ENCODE measurements at regions not wholly inside any gene's neighbourhood (a gene's known extent, or its start where the extent isn't known, plus 50 kb on each side); places are given as distances from the start of the nearest gene placed in this dataset.

DNA sequence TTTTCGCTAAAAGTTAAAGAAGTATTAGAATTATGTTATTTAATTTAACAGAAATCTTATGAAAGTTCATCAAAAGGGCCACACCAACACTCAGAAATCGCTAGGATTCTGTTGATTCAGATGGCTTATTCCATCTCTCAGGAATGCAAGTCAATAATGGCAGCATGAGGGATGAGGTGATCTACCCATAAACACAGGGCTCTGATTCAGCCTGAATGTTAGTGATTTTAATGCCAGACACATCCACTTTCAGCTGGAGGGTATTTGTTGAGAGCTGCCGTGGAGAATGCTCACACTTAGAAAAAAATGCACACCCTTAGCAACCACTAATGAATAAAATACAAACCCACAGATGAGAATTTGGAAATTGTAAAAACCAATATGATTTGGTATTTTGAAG lies 173.3 kb upstream of the ERBB4 start:
- TF ChIP-seq, protein P1, sequence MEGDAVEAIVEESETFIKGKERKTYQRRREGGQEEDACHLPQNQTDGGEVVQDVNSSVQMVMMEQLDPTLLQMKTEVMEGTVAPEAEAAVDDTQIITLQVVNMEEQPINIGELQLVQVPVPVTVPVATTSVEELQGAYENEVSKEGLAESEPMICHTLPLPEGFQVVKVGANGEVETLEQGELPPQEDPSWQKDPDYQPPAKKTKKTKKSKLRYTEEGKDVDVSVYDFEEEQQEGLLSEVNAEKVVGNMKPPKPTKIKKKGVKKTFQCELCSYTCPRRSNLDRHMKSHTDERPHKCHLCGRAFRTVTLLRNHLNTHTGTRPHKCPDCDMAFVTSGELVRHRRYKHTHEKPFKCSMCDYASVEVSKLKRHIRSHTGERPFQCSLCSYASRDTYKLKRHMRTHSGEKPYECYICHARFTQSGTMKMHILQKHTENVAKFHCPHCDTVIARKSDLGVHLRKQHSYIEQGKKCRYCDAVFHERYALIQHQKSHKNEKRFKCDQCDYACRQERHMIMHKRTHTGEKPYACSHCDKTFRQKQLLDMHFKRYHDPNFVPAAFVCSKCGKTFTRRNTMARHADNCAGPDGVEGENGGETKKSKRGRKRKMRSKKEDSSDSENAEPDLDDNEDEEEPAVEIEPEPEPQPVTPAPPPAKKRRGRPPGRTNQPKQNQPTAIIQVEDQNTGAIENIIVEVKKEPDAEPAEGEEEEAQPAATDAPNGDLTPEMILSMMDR (conservative IDR thresholded peaks at IDR 0.05; ENCODE audit: low read depth, low read length) = no peak
- TF ChIP-seq EZH2 (IDR thresholded peaks at IDR 0.05; ENCODE audit: low read length, unreplicated experiment) (no peak), EZH2phosphoT487 (IDR thresholded peaks at IDR 0.05; ENCODE audit: borderline replicate concordance, low read length) (no peak)

Data from PC-3 (cell line).